Epithelial cell of prostate (primary cell): ENCODE measurements at regions not wholly inside any gene's neighbourhood (a gene's known extent, or its start where the extent isn't known, plus 50 kb on each side); places are given as distances from the start of the nearest gene placed in this dataset.

Experiments used
- DNase-seq: peaks from one replicate; pipeline ENCODE4 v3.0.0-alpha.2; 2011; ENCODE audit warnings: low read depth, low spot score
- H3K27ac ChIP-seq: fragments of 450-650 bp; 2 replicates; pipeline ENCODE4 v1.5.1; 2017; ENCODE audit warnings: mild to moderate bottlenecking

DNA sequence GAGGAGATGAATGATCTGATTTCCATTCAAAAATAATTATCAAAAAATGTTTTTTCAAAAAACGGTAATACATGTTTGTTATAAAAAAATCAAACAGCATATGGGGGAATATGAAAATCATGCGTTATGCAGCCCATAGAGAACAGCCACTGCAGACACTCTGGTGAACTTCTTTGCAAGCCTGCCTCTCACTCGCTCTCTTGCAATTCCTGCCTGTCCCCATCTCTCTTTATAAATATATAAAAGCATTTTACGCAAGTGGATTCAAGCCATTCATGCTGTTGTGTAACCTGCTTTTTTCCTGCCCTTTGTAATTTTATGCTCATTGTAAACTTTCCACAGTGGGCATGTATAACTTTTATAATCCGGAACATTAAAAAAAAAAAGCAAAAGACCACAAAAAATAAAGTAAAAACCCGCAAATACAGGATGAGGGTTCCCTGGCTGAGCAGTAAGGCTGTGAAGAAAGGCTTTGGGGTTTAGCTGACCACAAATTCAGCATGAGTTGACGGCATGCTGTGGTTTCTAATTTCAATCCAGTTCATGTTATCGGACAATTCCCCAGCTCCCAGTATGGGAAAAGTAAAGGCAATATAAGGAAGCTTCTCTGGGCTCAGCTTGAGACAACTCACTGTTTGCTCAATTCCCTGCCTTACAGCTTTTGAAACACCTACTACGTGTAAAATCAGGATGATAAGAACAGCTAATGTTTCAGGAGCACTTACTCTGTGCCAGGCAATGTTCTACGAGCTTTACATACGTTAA lies 52.8 kb upstream of the ZBTB40 start:
- DNase-seq, result no peak
- H3K27ac ChIP-seq, result no peak overlapping the region

GRCh38 chr1:22399421-22400091 lies 52.1 kb upstream of the ZBTB40 start:
- DNase-seq, result no peak
- H3K27ac ChIP-seq, result no peak overlapping the region
